Astrocyte of the spinal cord (primary cell): ENCODE measurements at regions not wholly inside any gene's neighbourhood (a gene's known extent, or its start where the extent isn't known, plus 50 kb on each side); places are given as distances from the start of the nearest gene placed in this dataset.

Source experiments
- DNase-seq: peaks from one replicate; pipeline ENCODE4 v3.0.0; 2011; ENCODE audit warnings: low read depth, low spot score
- H3K4me3 ChIP-seq: 2 replicates; pipeline ENCODE4 v1.5.1; 2011; ENCODE audit warnings: low read depth, mild to moderate bottlenecking, low read length, moderate library complexity
- CTCF ChIP-seq: IDR thresholded peaks from 2 replicates; pipeline ENCODE4 v1.5.1; 2012; ENCODE audit warnings: low read depth, mild to moderate bottlenecking, low read length, inconsistent platforms
- in situ Hi-C: cut with HindIII; loops from 2 replicates; pipeline ENCODE4 v1.10.0; 2017; ENCODE audit warnings: low sequenced_read_pairs

- no peak for TF ChIP-seq CTCF
- no peak for DNase-seq
- in situ Hi-C loops = no loop called here
- no peak overlapping the region for H3K4me3 ChIP-seq
These were observed 366.6 kb upstream of the CLNK start for GRCh38 chr4:11051181-11051580.

GRCh38 chr4:11050766-11051165 is 366.2 kb upstream of the CLNK start:
- no peak for DNase-seq
- in situ Hi-C loops = no loop called here
- no peak for TF ChIP-seq CTCF
- no peak overlapping the region for H3K4me3 ChIP-seq

DNA sequence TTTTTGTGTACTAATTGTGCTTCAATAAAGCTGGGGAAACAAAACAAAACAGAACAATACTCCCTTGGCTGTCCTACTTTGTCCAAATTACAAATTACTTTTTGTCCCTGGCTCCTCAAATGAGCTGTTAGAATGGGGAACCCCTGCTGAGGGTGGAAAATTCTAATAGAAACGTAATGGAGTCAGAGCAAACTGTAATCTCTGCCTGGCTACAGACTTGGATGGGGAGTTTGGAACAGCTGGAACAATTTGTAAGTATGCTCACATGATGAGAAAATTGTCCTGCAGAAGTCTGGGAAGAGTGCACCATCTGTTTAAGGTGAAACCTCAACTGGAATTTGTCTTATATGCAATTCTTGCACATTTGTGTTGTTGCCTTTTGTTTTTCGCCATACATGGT is 364.4 kb upstream of the CLNK start:
- TF ChIP-seq CTCF = no peak
- in situ Hi-C loops = no loop called here

DNA sequence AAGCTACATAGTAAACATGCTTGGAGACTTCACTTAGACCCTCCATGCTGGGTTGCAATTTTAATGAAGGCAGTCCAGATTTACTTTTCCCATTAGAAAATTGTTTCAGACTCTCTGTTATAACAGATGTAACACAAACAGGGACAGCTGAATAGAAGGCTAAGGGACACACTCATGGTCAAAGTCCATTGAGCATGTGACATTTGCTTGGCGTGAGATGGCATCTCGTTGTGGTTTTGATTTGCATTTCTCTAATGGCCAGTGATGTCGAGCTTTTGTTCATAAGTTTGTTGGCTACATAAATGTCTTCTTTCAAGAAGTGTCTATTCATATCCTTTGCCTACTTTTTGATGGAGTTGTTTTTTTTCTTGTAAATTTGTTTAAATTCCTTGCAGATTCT is 358.2 kb upstream of the CLNK start:
- no peak for DNase-seq
- in situ Hi-C loops = no loop called here
- TF ChIP-seq CTCF = no peak
- H3K4me3 ChIP-seq = no peak overlapping the region

More for the DNA sequence above, 364.4 kb upstream of the CLNK start:
- no peak for DNase-seq
- H3K4me3 ChIP-seq = no peak overlapping the region

DNA sequence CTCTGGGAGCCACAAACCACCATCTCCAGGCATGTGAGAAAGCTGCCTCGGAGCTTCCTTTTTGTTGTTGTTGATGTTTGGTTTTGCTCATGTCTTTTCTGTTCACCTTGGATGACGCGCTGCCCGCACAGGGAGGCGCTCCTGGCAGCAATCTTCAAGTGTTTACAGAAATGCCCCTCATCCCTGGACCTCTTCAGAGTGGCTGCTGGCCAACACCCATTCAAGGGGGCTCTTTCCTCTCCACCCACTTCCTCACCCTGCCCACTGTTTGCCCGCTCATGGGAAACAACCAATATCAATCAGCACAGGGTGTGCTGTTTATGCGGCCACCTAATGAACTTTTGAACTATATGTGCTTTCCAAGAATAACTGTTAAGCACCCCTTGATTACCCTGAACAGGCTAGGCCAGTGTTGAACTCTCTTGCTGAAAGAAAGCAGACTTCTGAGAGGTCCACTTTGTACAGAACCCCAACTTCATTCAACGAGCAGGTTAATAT is 355.1 kb upstream of the CLNK start:
- no peak overlapping the region for H3K4me3 ChIP-seq
- no peak for TF ChIP-seq CTCF
- in situ Hi-C loops = no loop called here
- DNase-seq = no peak

- in situ Hi-C loops = no loop called here
- no peak for TF ChIP-seq CTCF
- no peak for DNase-seq
- no peak overlapping the region for H3K4me3 ChIP-seq
These were observed 354.4 kb upstream of the CLNK start for GRCh38 chr4:11038926-11039325.

DNA sequence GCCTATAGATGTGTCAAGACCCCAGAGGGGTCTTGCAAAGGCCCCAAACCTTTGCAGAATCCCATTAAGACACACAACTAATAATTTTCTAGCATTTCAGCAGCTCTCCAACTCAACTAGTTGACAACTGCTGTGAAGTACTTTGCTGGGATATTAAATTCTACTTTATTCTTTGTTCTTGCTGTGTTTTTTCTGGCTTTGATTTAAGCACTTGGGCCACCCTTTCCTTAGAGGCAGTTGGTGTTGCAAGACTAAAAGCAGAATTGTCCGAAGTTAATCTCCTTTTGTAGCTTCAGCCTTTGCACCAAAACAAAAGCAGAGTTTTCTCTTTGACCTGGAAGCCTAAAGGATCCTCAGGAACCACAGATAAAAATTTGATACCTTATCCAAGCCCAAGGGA is 353.1 kb upstream of the CLNK start:
- no peak overlapping the region for H3K4me3 ChIP-seq
- DNase-seq = no peak
- no peak for TF ChIP-seq CTCF
- in situ Hi-C loops = no loop called here
